ENCODE measurements at regions not wholly inside any gene's neighbourhood (a gene's known extent, or its start where the extent isn't known, plus 50 kb on each side); places are given as distances from the start of the nearest gene placed in this dataset.

GRCh38 chr9:103168254-103168653 lies 173.1 kb downstream of the CYLC2 start:
- Histone ChIP-seq H3K4me1 (no peaks in the 10 kb centered on the region), H3K36me3 (no peaks in the 10 kb centered on the region), H3K27ac (no peak overlapping the region), H3K27me3 (no peaks in the 10 kb centered on the region), H3K9me3 (no peaks in the 10 kb centered on the region), H3K4me3 (no peak overlapping the region)
- DNase-seq = no peak
- no peak for TF ChIP-seq CTCF (IDR thresholded peaks at IDR 0.05)
- TF ChIP-seq POLR2A (IDR thresholded peaks at IDR 0.05) = no peak
- intact Hi-C loops (cut with DNase I; ENCODE audit: low total_unique reads) = no loop called here

GRCh38 chr9:103169798-103170197 lies 174.7 kb downstream of the CYLC2 start:
- H3K36me3 ChIP-seq = no peaks in the 10 kb centered on the region
- intact Hi-C loops (cut with DNase I; ENCODE audit: low total_unique reads) = no loop called here
- no peaks in the 10 kb centered on the region for H3K4me1 ChIP-seq
- no peak for TF ChIP-seq POLR2A (IDR thresholded peaks at IDR 0.05)
- TF ChIP-seq CTCF (IDR thresholded peaks at IDR 0.05) = no peak
- no peaks in the 10 kb centered on the region for H3K9me3 ChIP-seq
- H3K27ac ChIP-seq = no peak overlapping the region
- no peak overlapping the region for H3K4me3 ChIP-seq
- H3K27me3 ChIP-seq = no peaks in the 10 kb centered on the region
- no peak for DNase-seq

- no peak overlapping the region for H3K27ac ChIP-seq
- intact Hi-C loops (cut with DNase I; ENCODE audit: low total_unique reads) = no loop called here
- no peaks in the 10 kb centered on the region for H3K27me3 ChIP-seq
- no peak for TF ChIP-seq POLR2A (IDR thresholded peaks at IDR 0.05)
- TF ChIP-seq CTCF (IDR thresholded peaks at IDR 0.05) = no peak
- H3K4me1 ChIP-seq = no peaks in the 10 kb centered on the region
- no peaks in the 10 kb centered on the region for H3K36me3 ChIP-seq
- H3K9me3 ChIP-seq = no peaks in the 10 kb centered on the region
- H3K4me3 ChIP-seq = no peak overlapping the region
- peak in 1 of 2 donors; percentile 26 for DNase-seq
Measured at GRCh38 chr9:103183701-103184171, 188.6 kb downstream of the CYLC2 start.

- DNase-seq = no peak
- no peak for TF ChIP-seq CTCF (IDR thresholded peaks at IDR 0.05)
- no peak for TF ChIP-seq POLR2A (IDR thresholded peaks at IDR 0.05)
- Histone ChIP-seq H3K27ac (no peak overlapping the region), H3K27me3 (no peaks in the 10 kb centered on the region), H3K36me3 (no peaks in the 10 kb centered on the region), H3K4me1 (no peaks in the 10 kb centered on the region), H3K9me3 (no peaks in the 10 kb centered on the region), H3K4me3 (no peak overlapping the region)
- intact Hi-C loops (cut with DNase I; ENCODE audit: low total_unique reads) = no loop called here
Measured at GRCh38 chr9:103186959-103187358, 191.8 kb downstream of the CYLC2 start.

GRCh38 chr9:103188781-103189350 lies 193.7 kb downstream of the CYLC2 start:
- Histone ChIP-seq H3K36me3 (no peaks in the 10 kb centered on the region), H3K27ac (peak overlapping the region in 1 of 2 donors; percentile 43), H3K27me3 (no peaks in the 10 kb centered on the region), H3K9me3 (no peaks in the 10 kb centered on the region), H3K4me3 (no peak overlapping the region), H3K4me1 (no peaks in the 10 kb centered on the region)
- TF ChIP-seq POLR2A (IDR thresholded peaks at IDR 0.05) = no peak
- no peak for TF ChIP-seq CTCF (IDR thresholded peaks at IDR 0.05)
- intact Hi-C loops (cut with DNase I; ENCODE audit: low total_unique reads) = no loop called here
- DNase-seq = peak in 1 of 2 donors; percentile 31
